Vagina (tissue), 2 donors: ENCODE measurements at regions not wholly inside any gene's neighbourhood (a gene's known extent, or its start where the extent isn't known, plus 50 kb on each side); places are given as distances from the start of the nearest gene placed in this dataset.

Experiments
- CTCF ChIP-seq, 3 experiments: fragments of 450-650 bp in 2 of 3; fragments of 200-600 bp in 1 of 3; sonication (generic) in 1 of 3; IDR thresholded peaks; one replicate each; pipeline ENCODE4 v1.5.1; 2017 to 2019; ENCODE audit warnings: antibody characterized with exemption in 3 of 3, mild to moderate bottlenecking in 2 of 3, moderate library complexity in 2 of 3
- POLR2A ChIP-seq, 2 donors: fragments of 450-650 bp; IDR thresholded peaks; one replicate each; pipeline ENCODE4 v1.6.1; 2017; ENCODE audit warnings: antibody characterized with exemption in 2 of 2, mild to moderate bottlenecking in 2 of 2, moderate library complexity in 2 of 2
- POLR2AphosphoS5 ChIP-seq, 2 donors: sonication (generic); formaldehyde crosslinking; IDR thresholded peaks; one replicate each; pipeline ENCODE4 v1.9.0; 2017; ENCODE audit warnings: antibody characterized with exemption in 2 of 2, mild to moderate bottlenecking in 2 of 2, low read depth in 1 of 2; ENCODE audit not compliant: insufficient read depth in 1 of 2

- no peak for TF ChIP-seq CTCF (IDR thresholded peaks at IDR 0.05)
- TF ChIP-seq POLR2A (IDR thresholded peaks at IDR 0.05) = no peak
- TF ChIP-seq POLR2AphosphoS5 (IDR thresholded peaks at IDR 0.05; ENCODE audit: insufficient read depth in 1 of 2, low read depth in 1 of 2) = no peak
These were observed 92.8 kb upstream of the MKLN1 start for GRCh38 chr7:131234719-131235488.
